Heart left ventricle (tissue), 16 donors: ENCODE measurements at regions not wholly inside any gene's neighbourhood (a gene's known extent, or its start where the extent isn't known, plus 50 kb on each side); places are given as distances from the start of the nearest gene placed in this dataset.
"Not testable (repeated sequence)": the region's sequence is repeated elsewhere in the genome, so short reads cannot be mapped to it uniquely, and the experiment has no call there.

Experiments used
- ATAC-seq, 4 donors: fragments of 200-7000 bp; cut with Tn5 transposase; one replicate each; pipeline ENCODE4 v1.9.1; 2020 to 2022; ENCODE audit warnings: moderate library complexity in 4 of 4, mild to moderate bottlenecking in 3 of 4, moderate number of reproducible peaks in 1 of 4
- DNase-seq, 5 donors: peaks; one replicate each; pipeline ENCODE4 v3.0.0-alpha.2; 2020
- H3K27ac ChIP-seq, 12 donors: fragments of 200-600 bp; sonication (generic) in 4 of 12; one replicate each; pipeline versions ENCODE4 v1.5.0 to v1.8.0; 2016 to 2022; ENCODE audit warnings: mild to moderate bottlenecking in 2 of 12
- H3K27me3 ChIP-seq, 9 donors: fragments of 200-600 bp; sonication (generic) in 2 of 9; one replicate each; pipeline versions ENCODE4 v1.5.1 to v1.8.0; 2016 to 2022; ENCODE audit warnings: mild to moderate bottlenecking in 3 of 9
- H3K36me3 ChIP-seq, 9 donors: fragments of 200-600 bp; sonication (generic) in 2 of 9; one replicate each; pipeline versions ENCODE4 v1.5.0 to v1.8.0; 2018 to 2022; ENCODE audit warnings: mild to moderate bottlenecking in 2 of 9
- H3K4me1 ChIP-seq, 12 donors: fragments of 200-600 bp; sonication (generic) in 4 of 12; one replicate each; pipeline versions ENCODE4 v1.5.0 to v1.8.0; 2016 to 2022; ENCODE audit warnings: mild to moderate bottlenecking in 3 of 12
- H3K4me3 ChIP-seq, 12 donors: fragments of 200-600 bp; sonication (generic) in 4 of 12; one replicate each; pipeline versions ENCODE4 v1.5.0 to v1.8.0; 2017 to 2022; ENCODE audit warnings: mild to moderate bottlenecking in 9 of 12, moderate library complexity in 4 of 12
- H3K9me3 ChIP-seq, 12 donors: fragments of 200-600 bp; sonication (generic) in 4 of 12; one replicate each; pipeline versions ENCODE4 v1.5.0 to v1.8.0; 2016 to 2022; ENCODE audit warnings: mild to moderate bottlenecking in 1 of 12
- POLR2A ChIP-seq, 2 donors: fragments of 450-650 bp; IDR thresholded peaks; one replicate each; pipeline ENCODE4 v1.6.1; 2017; ENCODE audit warnings: antibody characterized with exemption in 2 of 2, mild to moderate bottlenecking in 2 of 2, moderate library complexity in 2 of 2
- WGBS, 4 donors: extraction: QIAGEN DNeasy Blood & Tissue Kit in 2 of 4; methylation state at CpG; one replicate each; pipeline versions ENCODE4 v1.1.5 to v1.1.7; 2013 to 2018; 5-methylcytosine and 5-hydroxymethylcytosine counted together
- intact Hi-C, 10 donors: fragments of 100-400 bp; cut with DNase I; formaldehyde crosslinking; loops; one replicate each; pipeline versions ENCODE4 v1.11.1 to v1.14.2; 2022
- TF ChIP-seq, protein P1 (sequence below), 12 donors: fragments of 200-600 bp; sonication (generic) in 4 of 12; IDR thresholded peaks; one replicate each; pipeline versions ENCODE4 v1.5.0 to v1.8.0; 2018 to 2022; ENCODE audit warnings: antibody characterized with exemption in 12 of 12, mild to moderate bottlenecking in 5 of 12
- donor health status: ischemic (EF 13 %, LVEDD 7.1; RV severe dilation, severe dysfunction).
- donor health status: healthy with polysubstance abuse.
- donor health status: DM: no; HTN: yes; CAD: no.
- donor health status: DM: no; HTN: no; CAD: no.
- donor health status: ischemic (EF 25% LVEDD 6.9; RV normal size, moderate dysfunction).
- donor health status: ischemic (EF 25% LVEDD 5.7; RV mildly dilated, moderate dysfunction).
- donor health status: healthy.
- donor health status: DM: yes; HTN: yes; CAD: no.
- donor health status: ischemic (EF 35%, LVEDD 5.7; RV mildly dilated, moderate dysfunction).
- donor health status: nonischemic (EF 11% LVEDD 7.7; RV severe dilation, severe dysfunction).
- donor health status: DM: yes; HTN: yes; CAD: no.
- donor health status: PGD.
- donor health status: ischemic (EF 29% LVEDD 5.4; RV normal size, mild dysfunction).
- donor health status: nonischemic (EF 23%, LVEDD 6.1; RV moderate dilation, normal function).

DNA sequence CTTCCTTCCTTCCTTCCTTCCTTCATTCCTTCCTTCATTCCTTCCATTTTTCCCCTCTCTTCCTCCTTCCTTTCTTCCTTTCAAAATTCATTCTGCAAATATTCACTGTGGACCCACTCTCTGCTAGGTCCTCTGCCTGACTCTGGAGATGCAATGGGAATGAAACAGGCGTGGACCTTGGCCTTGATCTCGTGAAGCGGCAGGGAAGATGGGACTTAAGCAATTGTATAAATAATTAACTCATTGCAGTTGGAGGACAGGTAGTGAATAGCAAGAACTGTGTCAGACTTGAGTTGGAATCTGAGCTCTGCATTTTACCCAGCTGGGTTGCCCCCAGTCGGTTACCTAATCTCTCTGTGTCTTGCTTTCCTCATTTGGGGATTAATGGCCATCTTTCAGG lies 230.6 kb upstream of the LHX5 start:
- DNase-seq: no peak
- H3K4me3 ChIP-seq: no peak overlapping the region
- TF ChIP-seq, protein P1, sequence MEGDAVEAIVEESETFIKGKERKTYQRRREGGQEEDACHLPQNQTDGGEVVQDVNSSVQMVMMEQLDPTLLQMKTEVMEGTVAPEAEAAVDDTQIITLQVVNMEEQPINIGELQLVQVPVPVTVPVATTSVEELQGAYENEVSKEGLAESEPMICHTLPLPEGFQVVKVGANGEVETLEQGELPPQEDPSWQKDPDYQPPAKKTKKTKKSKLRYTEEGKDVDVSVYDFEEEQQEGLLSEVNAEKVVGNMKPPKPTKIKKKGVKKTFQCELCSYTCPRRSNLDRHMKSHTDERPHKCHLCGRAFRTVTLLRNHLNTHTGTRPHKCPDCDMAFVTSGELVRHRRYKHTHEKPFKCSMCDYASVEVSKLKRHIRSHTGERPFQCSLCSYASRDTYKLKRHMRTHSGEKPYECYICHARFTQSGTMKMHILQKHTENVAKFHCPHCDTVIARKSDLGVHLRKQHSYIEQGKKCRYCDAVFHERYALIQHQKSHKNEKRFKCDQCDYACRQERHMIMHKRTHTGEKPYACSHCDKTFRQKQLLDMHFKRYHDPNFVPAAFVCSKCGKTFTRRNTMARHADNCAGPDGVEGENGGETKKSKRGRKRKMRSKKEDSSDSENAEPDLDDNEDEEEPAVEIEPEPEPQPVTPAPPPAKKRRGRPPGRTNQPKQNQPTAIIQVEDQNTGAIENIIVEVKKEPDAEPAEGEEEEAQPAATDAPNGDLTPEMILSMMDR (IDR thresholded peaks at IDR 0.05): no peak
- no peak for TF ChIP-seq POLR2A (IDR thresholded peaks at IDR 0.05)
- intact Hi-C loops: no loop called here
- no peaks in the 10 kb centered on the region for H3K9me3 ChIP-seq
- H3K27ac ChIP-seq: no peak overlapping the region
- WGBS, 4 donors: 60 to 74% (median 71%) methylated on average over 4 of the region's 4 CpGs
- H3K4me1 ChIP-seq: no peaks in the 10 kb centered on the region
- no peak for ATAC-seq
- peaks cover 0 to 48% (median 9%) of the 10 kb centered on the region in 9 donors for H3K27me3 ChIP-seq
- H3K36me3 ChIP-seq: no peaks in the 10 kb centered on the region

DNA sequence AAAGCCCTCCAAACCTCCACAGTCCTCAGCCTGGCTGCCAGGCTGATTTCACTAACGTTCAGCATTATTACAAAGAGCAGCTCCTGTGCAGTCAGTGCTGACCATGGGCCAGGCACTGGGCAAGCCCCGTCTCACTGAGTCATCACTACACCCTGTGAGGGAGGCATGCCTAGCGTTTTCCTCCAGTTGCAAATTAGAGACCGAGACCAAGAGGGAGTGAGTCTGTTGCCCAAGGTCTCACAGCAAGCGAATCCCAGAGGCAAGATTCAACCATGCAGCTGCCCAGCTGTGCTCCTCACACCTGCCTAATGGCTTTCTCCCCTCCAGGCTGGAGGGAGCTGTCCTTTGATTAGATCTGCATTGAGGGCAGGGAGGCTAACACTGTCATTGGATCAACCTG lies 229.3 kb upstream of the LHX5 start:
- no peak overlapping the region for H3K4me3 ChIP-seq
- peaks cover 0 to 57% (median 8%) of the 10 kb centered on the region in 9 donors for H3K27me3 ChIP-seq
- H3K4me1 ChIP-seq: no peaks in the 10 kb centered on the region
- H3K9me3 ChIP-seq: no peaks in the 10 kb centered on the region
- intact Hi-C loops: no loop called here
- 6 to 16% (median 11%) methylated on average over 5 of the region's 5 CpGs for WGBS, 4 donors
- no peak for DNase-seq
- TF ChIP-seq, protein P1 (IDR thresholded peaks at IDR 0.05): no peak
- TF ChIP-seq POLR2A (IDR thresholded peaks at IDR 0.05): no peak
- H3K36me3 ChIP-seq: no peaks in the 10 kb centered on the region
- no peak for ATAC-seq
- H3K27ac ChIP-seq: no peak overlapping the region

DNA sequence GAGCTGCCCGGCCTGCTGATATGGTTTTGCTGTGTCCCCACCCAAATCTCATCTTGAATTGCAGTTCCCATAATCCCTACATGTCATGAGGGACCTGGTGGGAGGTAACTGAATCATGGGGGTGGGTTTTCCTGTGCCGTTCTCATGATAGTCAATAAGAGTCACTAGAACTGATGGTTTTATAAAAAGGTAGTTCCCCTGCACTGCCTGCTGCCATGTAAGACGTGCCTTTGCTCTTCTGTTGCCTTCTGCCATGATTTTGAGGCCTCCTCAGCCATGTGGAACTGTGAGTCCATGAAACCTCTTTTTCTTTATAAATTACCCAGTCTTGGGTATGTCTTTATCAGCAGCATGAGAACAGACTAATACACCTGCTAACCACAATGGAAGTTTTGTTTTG lies 228.3 kb upstream of the LHX5 start:
- not testable (repeated sequence) for H3K4me3 ChIP-seq, ATAC-seq
- 44 to 68% (median 53%) methylated on average over 3 of the region's 3 CpGs for WGBS, 4 donors

DNA sequence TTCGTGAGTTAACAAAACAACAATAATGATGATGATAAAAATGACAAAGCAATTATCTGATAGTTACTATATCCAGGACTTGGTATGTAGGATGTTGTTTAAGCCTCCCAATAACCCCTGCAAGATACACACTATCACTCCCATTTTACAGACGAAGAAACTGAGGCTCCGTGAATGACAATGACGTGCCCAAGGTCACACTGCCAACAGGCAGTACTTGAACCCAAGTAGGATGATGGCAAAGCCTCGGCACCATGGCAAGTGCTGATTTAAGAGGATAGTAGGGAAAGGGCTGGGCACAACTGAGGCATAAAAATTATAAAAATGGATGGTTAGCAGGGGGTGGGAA lies 226.8 kb upstream of the LHX5 start:
- intact Hi-C loops: no loop called here
- H3K9me3 ChIP-seq: no peaks in the 10 kb centered on the region
- DNase-seq: no peak
- H3K27me3 ChIP-seq: peaks cover 4 to 59% (median 9%) of the 10 kb centered on the region in 9 donors
- no peak for ATAC-seq
- WGBS, 4 donors: 41 to 68% (median 54%) methylated on average over 5 of the region's 5 CpGs
- no peak overlapping the region for H3K27ac ChIP-seq
- TF ChIP-seq, protein P1 (IDR thresholded peaks at IDR 0.05): no peak
- no peak for TF ChIP-seq POLR2A (IDR thresholded peaks at IDR 0.05)
- no peaks in the 10 kb centered on the region for H3K36me3 ChIP-seq
- H3K4me1 ChIP-seq: no peaks in the 10 kb centered on the region
- H3K4me3 ChIP-seq: no peak overlapping the region

More for the DNA sequence above, 228.3 kb upstream of the LHX5 start:
- H3K36me3 ChIP-seq, DNase-seq, H3K27ac ChIP-seq, intact Hi-C loops, H3K9me3 ChIP-seq, H3K4me1 ChIP-seq: not testable (repeated sequence)
- H3K27me3 ChIP-seq: peaks cover 4 to 56% (median 9%) of the 10 kb centered on the region in 9 donors
